ENCODE measurements at regions not wholly inside any gene's neighbourhood (a gene's known extent, or its start where the extent isn't known, plus 50 kb on each side); places are given as distances from the start of the nearest gene placed in this dataset.

- no peak for DNase-seq
Measured at GRCh38 chr2:217183471-217183870, 323.6 kb upstream of the TNP1 start.

- no peak for DNase-seq
Measured at GRCh38 chr2:217182926-217183325, 323.1 kb upstream of the TNP1 start.

- DNase-seq = no peak
Measured at GRCh38 chr2:217181512-217181911, 321.6 kb upstream of the TNP1 start.

- no peak for DNase-seq
Measured at GRCh38 chr2:217179854-217180253, 320.0 kb upstream of the TNP1 start.

- DNase-seq = no peak
Measured at GRCh38 chr2:217178341-217178740, 318.5 kb upstream of the TNP1 start.

GRCh38 chr2:217177720-217178119 is 317.9 kb upstream of the TNP1 start:
- DNase-seq = no peak

DNA sequence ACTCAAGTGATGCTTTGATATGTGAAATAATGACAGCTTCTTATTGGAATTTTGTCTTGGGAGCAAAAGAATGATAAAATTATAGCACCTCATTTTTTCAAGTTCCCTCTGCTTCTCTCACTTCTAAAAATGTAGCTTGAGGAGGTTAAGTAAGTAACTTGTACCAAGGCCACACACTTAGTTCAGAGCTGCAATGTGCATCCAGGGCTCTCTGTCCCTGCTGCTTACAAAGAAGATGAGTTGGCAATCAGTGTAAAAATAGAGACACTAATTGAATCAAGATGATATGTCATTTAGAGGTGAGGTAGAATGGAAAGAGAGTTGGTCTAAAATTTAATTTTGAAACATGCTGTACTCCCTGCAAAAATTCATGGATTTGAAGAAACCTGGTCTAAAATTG is 312.0 kb upstream of the TNP1 start:
- no peak for DNase-seq

- DNase-seq = no peak
Measured at GRCh38 chr2:217168496-217168895, 308.6 kb upstream of the TNP1 start.

DNA sequence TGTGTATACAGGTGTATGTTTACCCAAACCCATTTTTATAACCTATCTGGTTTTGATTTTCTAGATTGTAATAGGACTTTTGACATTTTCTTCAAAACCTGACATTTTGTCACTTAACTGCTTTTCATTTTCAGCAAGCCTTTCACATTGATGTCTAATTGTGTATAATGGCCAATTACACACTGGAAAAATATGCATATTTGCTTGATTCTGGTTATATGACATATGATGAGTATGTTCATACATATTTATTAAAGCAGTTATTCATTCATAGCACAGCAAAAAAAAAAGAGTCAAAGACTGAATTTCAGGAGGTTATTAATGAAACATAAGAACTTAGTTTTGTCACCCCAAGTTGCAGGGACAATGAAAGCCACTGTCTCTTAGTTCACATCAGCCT is 307.7 kb upstream of the TNP1 start:
- no peak for DNase-seq

DNA sequence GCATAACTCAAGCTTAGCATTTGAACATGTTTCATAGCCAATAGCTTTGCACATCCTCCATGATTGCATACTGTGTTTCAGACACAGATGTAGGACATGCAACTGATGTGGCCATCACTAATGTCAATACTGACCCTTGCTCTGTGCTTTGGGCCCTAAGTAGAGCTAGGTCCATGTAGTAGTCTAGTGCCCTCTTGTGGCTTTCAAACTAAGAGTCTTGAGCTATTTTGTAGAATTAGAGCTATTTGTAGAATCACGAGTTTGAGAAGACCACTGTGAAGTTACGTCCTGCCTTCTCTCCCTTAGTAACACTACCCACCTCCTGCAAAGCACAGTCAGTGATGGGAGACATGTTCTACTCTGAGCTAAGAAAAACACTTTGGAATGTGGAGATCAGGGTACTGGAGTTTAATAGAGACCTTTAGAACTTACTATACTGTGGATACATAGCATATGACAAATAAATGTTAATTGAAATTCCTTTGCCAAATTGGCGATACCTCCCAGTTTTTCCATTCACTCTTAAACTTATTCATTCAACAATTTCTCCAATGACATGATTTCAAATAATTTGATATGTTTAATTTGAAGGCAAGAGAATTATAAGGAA is 306.5 kb upstream of the TNP1 start:
- DNase-seq = no peak

DNA sequence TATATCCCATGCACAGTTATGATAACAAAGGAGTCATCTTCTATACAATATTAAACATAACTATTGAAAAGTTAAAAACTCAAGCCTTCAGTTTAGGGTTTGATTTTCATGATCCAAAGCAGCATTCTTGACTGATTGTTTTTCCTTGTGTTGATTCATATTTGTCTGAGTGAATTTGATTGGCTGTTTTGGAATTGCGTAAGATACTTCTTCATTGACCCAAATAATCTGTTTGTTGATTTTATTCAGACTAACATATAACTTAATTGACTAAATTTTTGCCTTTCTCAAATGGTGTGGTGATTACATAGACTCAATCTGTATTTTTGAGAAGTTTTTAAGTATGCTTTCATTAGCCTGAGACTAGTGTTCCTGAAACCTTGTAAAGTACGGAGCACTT is 305.7 kb upstream of the TNP1 start:
- no peak for DNase-seq

- DNase-seq = no peak
Measured at GRCh38 chr2:217163987-217164386, 304.1 kb upstream of the TNP1 start.

- peak; percentile 52 to 57 for DNase-seq
Measured at GRCh38 chr2:217162533-217162932, 302.7 kb upstream of the TNP1 start.

DNA sequence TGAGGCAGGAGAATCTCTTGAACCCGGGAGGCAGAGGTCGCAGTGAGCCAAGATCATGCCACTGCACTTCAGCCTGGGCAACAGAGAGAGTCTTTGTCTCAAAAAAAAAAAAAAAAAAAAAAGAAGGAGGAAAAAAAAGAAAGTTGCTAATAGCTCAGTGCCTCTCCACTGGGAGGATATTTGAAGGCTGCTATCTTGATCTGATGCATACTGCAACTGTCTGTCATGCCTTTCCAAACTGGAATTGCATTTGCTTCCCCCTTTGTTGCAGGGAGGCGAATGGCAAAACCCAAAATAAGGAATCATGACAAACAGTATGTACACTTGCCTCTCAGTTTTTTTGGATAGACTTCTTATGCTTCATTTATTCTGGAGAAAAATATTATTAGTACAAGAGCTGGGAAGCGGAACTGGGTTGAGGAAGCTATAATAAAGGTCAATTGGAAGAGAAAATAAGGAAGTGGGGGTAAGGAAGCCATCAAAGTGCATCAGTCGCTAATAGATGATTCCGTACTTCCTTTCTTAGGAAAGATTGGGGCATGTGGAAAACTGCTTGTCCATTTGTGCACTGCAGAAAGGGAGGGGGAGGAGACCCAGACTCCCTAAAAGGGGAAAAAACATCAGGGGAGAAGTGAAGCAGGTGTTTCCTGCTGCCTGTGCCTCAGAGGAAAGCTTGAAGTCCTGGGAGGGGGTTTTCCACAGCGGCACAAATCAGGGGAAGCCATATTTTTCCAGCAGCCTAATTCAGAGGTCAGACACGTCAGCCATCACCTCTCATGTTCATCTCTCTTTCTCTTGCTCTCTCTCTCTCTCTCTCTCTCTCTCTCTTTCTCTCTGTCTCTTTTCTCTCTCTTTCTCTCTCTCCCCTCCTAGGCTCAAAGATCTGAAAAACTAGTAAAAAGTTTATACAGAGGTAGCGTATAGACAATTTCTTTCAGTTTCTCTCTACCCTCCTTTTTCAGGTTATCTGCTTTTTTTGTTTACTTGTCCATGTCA is 301.4 kb upstream of the TNP1 start:
- DNase-seq = no peak

- DNase-seq = no peak
Measured at GRCh38 chr2:217160103-217160743, 300.4 kb upstream of the TNP1 start.

GRCh38 chr2:217158928-217159327 is 299.1 kb upstream of the TNP1 start:
- no peak for DNase-seq

DNA sequence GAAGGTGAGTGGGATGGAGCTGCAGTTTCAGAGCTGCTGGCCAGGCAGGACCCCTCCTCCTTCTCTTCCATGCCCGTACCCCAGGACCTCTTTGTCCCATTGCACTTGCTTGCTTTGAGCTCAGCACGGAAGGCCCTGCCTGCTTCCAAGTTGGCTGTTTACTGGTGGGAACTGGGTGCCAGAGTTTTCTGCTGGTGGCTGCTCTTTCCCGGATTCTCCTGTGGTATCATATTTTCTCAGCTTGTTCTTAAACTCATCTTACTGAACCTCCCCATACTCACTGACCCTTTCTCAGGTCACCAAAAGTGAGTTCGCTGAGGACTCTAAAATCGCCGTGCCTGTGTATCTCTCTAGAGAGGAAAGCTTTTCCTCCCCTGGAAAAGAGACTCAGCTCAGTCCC is 297.7 kb upstream of the TNP1 start:
- DNase-seq = no peak

DNA sequence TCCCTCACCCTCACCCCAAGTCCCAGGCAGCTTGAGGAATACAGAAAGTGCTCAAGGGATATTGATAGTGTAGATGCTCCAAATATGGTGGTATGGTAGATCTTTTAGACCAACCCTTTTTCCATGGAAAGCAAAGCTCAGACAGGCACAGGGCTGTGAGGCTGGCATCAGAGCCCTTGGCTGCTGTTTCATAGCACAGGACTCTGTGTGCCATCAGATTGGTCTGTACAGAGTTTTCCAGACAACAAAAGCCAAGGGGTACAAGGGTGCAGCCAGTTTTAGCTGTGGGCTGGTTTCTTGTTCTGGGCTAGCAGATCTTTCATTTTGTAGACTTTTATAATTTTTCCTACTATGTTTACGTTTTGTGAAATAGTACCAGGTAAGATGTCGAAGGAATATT is 296.9 kb upstream of the TNP1 start:
- DNase-seq = no peak

- no peak for DNase-seq
Measured at GRCh38 chr2:217154923-217155322, 295.1 kb upstream of the TNP1 start.

- DNase-seq = no peak
Measured at GRCh38 chr2:217153510-217153909, 293.6 kb upstream of the TNP1 start.

- no peak for DNase-seq
Measured at GRCh38 chr2:217152831-217153230, 293.0 kb upstream of the TNP1 start.

- no peak for DNase-seq
Measured at GRCh38 chr2:217151509-217152206, 291.8 kb upstream of the TNP1 start.

DNA sequence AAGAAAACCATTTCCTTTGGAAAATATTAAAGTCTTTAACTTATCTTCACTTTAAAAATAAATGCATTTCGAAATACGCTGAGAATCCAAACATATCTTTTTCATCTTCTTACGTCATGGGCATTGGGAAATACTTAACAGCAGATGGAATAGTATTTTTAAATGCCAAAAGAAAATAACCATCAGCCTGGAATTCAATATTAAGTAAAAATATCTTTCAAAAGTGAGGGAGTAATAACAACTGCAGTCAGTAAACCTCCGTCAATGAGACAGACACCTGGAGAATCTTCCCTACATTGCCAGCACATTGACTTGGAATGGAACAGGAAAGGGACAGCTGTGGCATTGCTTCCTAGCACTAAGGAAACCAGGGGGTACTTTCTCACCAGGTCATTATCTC is 290.4 kb upstream of the TNP1 start:
- DNase-seq = no peak
